Keratinocyte (primary cell): ENCODE measurements at regions not wholly inside any gene's neighbourhood (a gene's known extent, or its start where the extent isn't known, plus 50 kb on each side); places are given as distances from the start of the nearest gene placed in this dataset.
"Not testable (repeated sequence)": the region's sequence is repeated elsewhere in the genome, so short reads cannot be mapped to it uniquely, and the experiment has no call there.

Source experiments
- DNase-seq: peaks from one replicate; pipeline ENCODE4 v3.0.0-alpha.2; 2011; ENCODE audit warnings: low read depth, missing footprints, low spot score
- FAIRE-seq: peaks from 2 replicates; lab custom pipeline; 2011; peaks lifted over from hg19 to GRCh38; lab: Jason Lieb, UNC
- H2AFZ ChIP-seq: 2 replicates; pipeline ENCODE4 v1.6.0; 2012; ENCODE audit warnings: low read length, control low read depth, inconsistent platforms; ENCODE audit not compliant: control insufficient read depth
- H3K27ac ChIP-seq: 2 replicates; pipeline ENCODE4 v1.5.1; 2011; ENCODE audit warnings: low read length; ENCODE audit not compliant: control insufficient read depth, insufficient read depth
- H3K27me3 ChIP-seq: 3 replicates; pipeline ENCODE4 v1.6.0; 2011; ENCODE audit warnings: low read length; ENCODE audit not compliant: control insufficient read depth, insufficient read depth; ENCODE audit errors: extremely low read depth
- H3K36me3 ChIP-seq, 2 experiments: 2 replicates in 1 of 2; 3 replicates in 1 of 2; pipeline ENCODE4 v1.5.1; 2011; ENCODE audit warnings: low read length in 2 of 2, mild to moderate bottlenecking in 1 of 2; ENCODE audit not compliant: control insufficient read depth in 2 of 2, insufficient read depth in 2 of 2; ENCODE audit errors: extremely low read depth in 1 of 2
- H3K4me1 ChIP-seq: 3 replicates; pipeline ENCODE4 v1.5.1; 2011; ENCODE audit warnings: low read length; ENCODE audit not compliant: control insufficient read depth, insufficient read depth; ENCODE audit errors: extremely low read depth
- H3K4me2 ChIP-seq: 3 replicates; pipeline ENCODE4 v1.6.0; 2011; ENCODE audit warnings: low read depth, low read length; ENCODE audit not compliant: control insufficient read depth, insufficient read depth; ENCODE audit errors: extremely low read depth
- H3K4me3 ChIP-seq, 3 experiments: fragments of 200-600 bp in 1 of 3; sonication (generic) in 1 of 3; 2 replicates in 2 of 3; 3 replicates in 1 of 3; pipeline ENCODE4 v1.5.1; 2011 to 2016; ENCODE audit warnings: low read length in 3 of 3, mild to moderate bottlenecking in 3 of 3, control low read depth in 2 of 3, inconsistent platforms in 1 of 3, low read depth in 1 of 3, mixed read lengths in 1 of 3, mixed run types in 1 of 3, moderate library complexity in 1 of 3; ENCODE audit not compliant: control insufficient read depth in 2 of 3, insufficient read depth in 2 of 3; ENCODE audit errors: extremely low read depth in 1 of 3
- H3K79me2 ChIP-seq: 2 replicates; pipeline ENCODE4 v1.6.0; 2012; ENCODE audit warnings: low read length; ENCODE audit not compliant: control insufficient read depth, insufficient read depth
- H3K9ac ChIP-seq: 3 replicates; pipeline ENCODE4 v1.6.0; 2011; ENCODE audit warnings: low read length; ENCODE audit not compliant: control insufficient read depth, insufficient read depth; ENCODE audit errors: extremely low read depth
- H3K9me1 ChIP-seq: 3 replicates; pipeline ENCODE4 v1.6.0; 2011; ENCODE audit warnings: low read length; ENCODE audit not compliant: control insufficient read depth, insufficient read depth; ENCODE audit errors: extremely low read depth
- H3K9me3 ChIP-seq: 2 replicates; pipeline ENCODE4 v1.5.1; 2012; ENCODE audit warnings: low read depth, low read length; ENCODE audit not compliant: control insufficient read depth
- H4K20me1 ChIP-seq: 3 replicates; pipeline ENCODE4 v1.6.0; 2011; ENCODE audit warnings: low read length; ENCODE audit not compliant: control insufficient read depth, insufficient read depth; ENCODE audit errors: extremely low read depth
- CTCF ChIP-seq, 3 experiments: IDR thresholded peaks in 1 of 3; conservative IDR thresholded peaks in 1 of 3; optimal IDR thresholded peaks in 1 of 3; 2 replicates in 2 of 3; 3 replicates in 1 of 3; pipeline versions ENCODE3 to v1.5.1; 2011; ENCODE audit warnings: low read length in 3 of 3, mild to moderate bottlenecking in 3 of 3, moderate library complexity in 2 of 3, control low read depth in 1 of 3, inconsistent platforms in 1 of 3; ENCODE audit not compliant: insufficient read depth in 2 of 3; ENCODE audit errors: extremely low read depth in 1 of 3
- EZH2 ChIP-seq: IDR thresholded peaks from one replicate; pipeline ENCODE4 v1.6.1; 2012; ENCODE audit warnings: inconsistent platforms, mild to moderate bottlenecking, low read length, moderate library complexity
- dilution Hi-C: fragments of 300-500 bp; cut with MboI; formaldehyde crosslinking; loops from one replicate; pipeline ENCODE4 v1.7.0; 2020; ENCODE audit warnings: low sequenced_read_pairs; ENCODE audit not compliant: extremely low pct_ligation_motif_present

DNA sequence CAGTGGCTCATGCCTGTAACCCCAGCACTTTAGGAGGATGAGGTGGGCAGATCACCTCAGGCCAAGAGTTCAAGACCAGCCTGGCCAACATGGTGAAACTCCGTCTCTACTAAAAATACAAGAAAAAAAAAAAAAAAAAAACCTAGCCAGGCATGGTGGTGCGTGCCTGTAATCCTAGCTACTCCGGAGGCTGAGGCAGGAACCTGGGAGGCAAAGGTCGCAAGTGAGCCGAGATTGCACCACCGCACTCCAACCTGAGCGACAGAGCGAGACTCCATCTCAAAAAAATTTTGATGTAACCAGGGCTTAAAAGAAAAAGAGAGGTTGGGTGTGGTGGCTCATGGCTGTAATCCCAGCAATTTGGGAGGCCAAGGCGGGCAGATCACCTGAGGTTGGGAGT lies 66.4 kb upstream of the PRR5 start:
- not testable (repeated sequence) for FAIRE-seq

GRCh38 chr22:44634426-44635321 lies 67.3 kb upstream of the PRR5 start:
- Histone ChIP-seq H3K4me1 (no peaks in the 10 kb centered on the region), H3K9me1 (no peaks in the 10 kb centered on the region), H3K27ac (no peak overlapping the region), H4K20me1 (no peaks in the 10 kb centered on the region), H3K4me2 (no peak overlapping the region), H3K9me3 (no peaks in the 10 kb centered on the region), H2AFZ (no peak overlapping the region), H3K36me3 (no peaks in the 10 kb centered on the region), H3K79me2 (no peaks in the 10 kb centered on the region), H3K9ac (no peak overlapping the region), H3K4me3 (no peak overlapping the region), H3K27me3 (no peaks in the 10 kb centered on the region)
- DNase-seq (no peak), FAIRE-seq (no peak)
- TF ChIP-seq CTCF (optimal IDR thresholded peaks at IDR 0.05 in 1 of 3, IDR thresholded peaks at IDR 0.05 in 1 of 3, conservative IDR thresholded peaks at IDR 0.05 in 1 of 3; ENCODE audit: extremely low read depth in 1 of 3, insufficient read depth in 2 of 3, low read length in 3 of 3): no peak
- no peak for TF ChIP-seq EZH2
- dilution Hi-C loops: no loop called here

More for the DNA sequence above, 66.4 kb upstream of the PRR5 start:
- H3K4me1 ChIP-seq, dilution Hi-C loops, H4K20me1 ChIP-seq, H3K9me3 ChIP-seq, H3K36me3 ChIP-seq, H3K79me2 ChIP-seq, H3K4me3 ChIP-seq, H3K27me3 ChIP-seq, DNase-seq, H3K9ac ChIP-seq, H2AFZ ChIP-seq, H3K9me1 ChIP-seq, H3K4me2 ChIP-seq, H3K27ac ChIP-seq: not testable (repeated sequence)
